ENCODE measurements at regions not wholly inside any gene's neighbourhood (a gene's known extent, or its start where the extent isn't known, plus 50 kb on each side); places are given as distances from the start of the nearest gene placed in this dataset.

GRCh38 chr7:15081891-15082290, 179.3 kb upstream of the DGKB start:
- TF ChIP-seq SNAI2 (CRISPR knock-in tag; IDR thresholded peaks at IDR 0.05), result no peak
- no peak for TF ChIP-seq CSDC2 (CRISPR knock-in tag; IDR thresholded peaks at IDR 0.05)
- TF ChIP-seq PATZ1 (CRISPR knock-in tag; IDR thresholded peaks at IDR 0.05; ENCODE audit: borderline replicate concordance), result no peak
- no peak for TF ChIP-seq POU6F1 (CRISPR knock-in tag; IDR thresholded peaks at IDR 0.05; ENCODE audit: borderline replicate concordance, low read depth)
- TF ChIP-seq ZNF8 (CRISPR knock-in tag; IDR thresholded peaks at IDR 0.05), result no peak
- TF ChIP-seq BACH2 (CRISPR knock-in tag; IDR thresholded peaks at IDR 0.05; ENCODE audit: borderline replicate concordance), result no peak
- no peak for TF ChIP-seq ZFP30 (CRISPR knock-in tag; IDR thresholded peaks at IDR 0.05)
- no peak for TF ChIP-seq ZFP3 (CRISPR knock-in tag; IDR thresholded peaks at IDR 0.05)

Data from SK-N-SH treated with all-trans-retinoic acid at 6 μM for 48 hours (cell line).